Activated naive CD4-positive, alpha-beta T cell (primary cell): ENCODE measurements at regions not wholly inside any gene's neighbourhood (a gene's known extent, or its start where the extent isn't known, plus 50 kb on each side); places are given as distances from the start of the nearest gene placed in this dataset.
"Not testable (repeated sequence)": the region's sequence is repeated elsewhere in the genome, so short reads cannot be mapped to it uniquely, and the experiment has no call there.

Source experiments
- DNase-seq, 4 experiments: peaks; one replicate each; lab custom pipeline; 2025; lab: John Stamatoyannopoulos, UW

DNA sequence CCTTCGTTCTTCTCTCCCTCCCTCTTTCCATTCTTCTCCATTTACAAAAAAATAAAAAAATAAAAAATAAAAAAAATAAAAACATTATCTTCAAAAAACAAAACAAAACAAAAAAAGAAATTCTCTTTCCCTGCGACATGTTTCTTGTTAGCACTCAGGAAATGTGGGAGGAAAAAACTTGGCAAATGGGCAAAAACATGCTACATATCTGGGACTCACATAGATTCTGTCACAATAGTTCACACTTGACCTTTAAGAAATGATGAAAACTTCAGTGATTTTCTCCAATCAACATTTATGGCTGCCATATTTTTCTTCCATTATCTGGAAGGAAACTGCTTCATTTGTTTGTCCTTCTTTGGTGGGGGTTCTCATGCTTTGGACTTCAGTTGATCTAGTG, 109.3 kb downstream of the PRKAB2 start:
- no peak for DNase-seq

GRCh38 chr1:147061880-147062279, 110.4 kb downstream of the PRKAB2 start:
- not testable (repeated sequence) for DNase-seq

GRCh38 chr1:147053269-147053668, 115.1 kb downstream of the NBPF12 start:
- DNase-seq: no peak

- no peak for DNase-seq
These were observed 114.6 kb downstream of the NBPF12 start for GRCh38 chr1:147052677-147053076.

DNA sequence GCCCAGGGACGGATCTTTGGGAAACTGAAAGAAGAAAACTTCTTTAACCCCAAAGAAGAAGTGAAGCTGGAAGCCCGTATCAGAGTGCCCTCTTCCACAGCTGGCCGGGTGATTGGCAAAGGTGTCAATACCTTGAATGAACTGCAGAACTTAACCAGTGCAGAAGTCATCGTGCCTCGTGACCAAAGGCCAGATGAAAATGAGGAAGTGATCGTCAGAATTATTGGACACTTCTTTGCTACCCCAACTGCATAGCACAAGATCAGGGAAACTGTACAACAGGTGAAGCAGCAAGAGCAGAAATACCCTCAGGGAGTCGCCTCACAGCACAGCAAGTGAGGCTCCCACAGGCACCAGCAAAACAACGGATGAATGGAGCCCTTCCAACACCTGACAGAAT, 114.0 kb downstream of the NBPF12 start:
- no peak for DNase-seq

- DNase-seq: no peak
These were observed 113.0 kb downstream of the NBPF12 start for GRCh38 chr1:147051136-147051535.

DNA sequence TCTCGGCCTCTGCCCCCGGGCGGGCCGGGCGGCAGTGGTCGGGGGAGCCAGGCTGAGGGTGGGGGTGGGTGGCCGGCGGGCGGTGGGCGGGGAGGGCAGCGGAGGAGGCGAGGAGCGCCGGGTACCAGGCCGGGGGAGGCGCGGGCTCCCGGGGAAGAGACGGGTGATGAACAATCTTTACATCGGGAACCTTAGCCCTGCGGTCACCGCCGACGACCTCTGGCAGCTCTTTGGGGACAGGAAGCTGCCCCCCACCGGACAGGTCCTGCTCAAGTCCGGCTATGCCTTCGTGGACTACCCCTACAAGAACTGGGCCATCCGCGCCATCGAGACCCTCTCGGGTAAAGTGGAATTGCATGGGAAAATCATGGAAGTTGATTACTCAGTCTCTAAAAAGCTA, 112.5 kb downstream of the NBPF12 start:
- no peak for DNase-seq

- not testable (repeated sequence) for DNase-seq
These were observed 108.8 kb downstream of the NBPF12 start for GRCh38 chr1:147046863-147047394.

DNA sequence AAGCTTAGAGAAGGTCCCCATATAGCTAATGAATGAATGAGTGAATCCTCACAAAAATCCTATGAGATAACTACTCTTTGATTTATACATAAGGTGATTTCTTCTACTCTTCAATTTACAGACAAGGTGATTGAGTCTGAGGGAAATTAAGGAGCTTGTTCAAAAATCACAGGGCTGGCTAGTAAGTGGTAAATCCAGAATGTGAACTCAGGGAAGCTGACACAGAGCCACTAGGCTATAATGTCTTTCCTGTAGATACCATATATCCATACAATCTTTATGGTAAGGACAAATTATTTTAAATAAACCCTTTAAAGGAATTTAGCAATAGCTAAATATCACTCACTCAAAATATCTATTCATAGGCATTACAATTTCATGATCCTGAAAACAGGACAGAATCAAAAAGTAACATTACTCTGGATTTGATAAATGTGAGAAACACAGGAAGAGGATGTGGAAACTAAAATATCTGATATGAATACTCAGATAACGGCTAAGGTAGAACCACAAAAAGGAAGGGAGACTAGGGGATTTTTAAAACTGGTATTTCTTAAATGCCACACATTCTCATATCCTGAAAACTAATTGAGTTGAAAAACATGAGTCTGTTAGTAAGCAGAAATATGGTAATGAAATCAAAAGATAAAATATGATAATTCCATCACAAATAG, 108.2 kb downstream of the NBPF12 start:
- DNase-seq: no peak
